G401 (cell line): ENCODE measurements at regions not wholly inside any gene's neighbourhood (a gene's known extent, or its start where the extent isn't known, plus 50 kb on each side); places are given as distances from the start of the nearest gene placed in this dataset.

Source experiments
- DNase-seq: peaks from one replicate; pipeline ENCODE4 v3.0.0-alpha.2; 2015; ENCODE audit warnings: low spot score
- in situ Hi-C: cut with HindIII; loops from 2 replicates; pipeline ENCODE4 v1.10.0; 2016; ENCODE audit warnings: low sequenced_read_pairs, mixed read lengths

- in situ Hi-C loops = no loop called here
- no peak for DNase-seq
Measured at GRCh38 chr9:86675805-86676204, 271.5 kb downstream of the GAS1 start.

- in situ Hi-C loops = no loop called here
- no peak for DNase-seq
Measured at GRCh38 chr9:86674487-86674886, 272.8 kb downstream of the GAS1 start.

GRCh38 chr9:86672966-86673365, 274.3 kb downstream of the GAS1 start:
- DNase-seq = no peak
- in situ Hi-C loops = no loop called here

GRCh38 chr9:86672301-86672700, 275.0 kb downstream of the GAS1 start:
- no peak for DNase-seq
- in situ Hi-C loops = no loop called here

- no peak for DNase-seq
Measured at GRCh38 chr9:86671018-86671417, 276.3 kb downstream of the GAS1 start.

GRCh38 chr9:86670536-86670935, 276.8 kb downstream of the GAS1 start:
- DNase-seq = no peak
- in situ Hi-C loops = no loop called here

More at GRCh38 chr9:86671018-86671417, 276.3 kb downstream of the GAS1 start:
- in situ Hi-C loops = no loop called here

GRCh38 chr9:86670076-86670475, 277.2 kb downstream of the GAS1 start:
- no peak for DNase-seq
- in situ Hi-C loops = no loop called here

GRCh38 chr9:86669422-86669821, 277.9 kb downstream of the GAS1 start:
- DNase-seq = no peak
- in situ Hi-C loops = no loop called here

GRCh38 chr9:86668488-86668887, 278.8 kb downstream of the GAS1 start:
- DNase-seq = no peak
- in situ Hi-C loops = no loop called here

GRCh38 chr9:86667307-86667706, 280.0 kb downstream of the GAS1 start:
- in situ Hi-C loops = no loop called here
- no peak for DNase-seq

GRCh38 chr9:86665416-86665815, 281.9 kb downstream of the GAS1 start:
- DNase-seq = no peak
- in situ Hi-C loops = no loop called here

GRCh38 chr9:86664603-86665002, 282.7 kb downstream of the GAS1 start:
- DNase-seq = no peak
- in situ Hi-C loops = no loop called here

GRCh38 chr9:86663905-86664304, 283.4 kb downstream of the GAS1 start:
- in situ Hi-C loops = no loop called here
- no peak for DNase-seq

- DNase-seq = no peak
- in situ Hi-C loops = no loop called here
Measured at GRCh38 chr9:86662890-86663468, 284.3 kb downstream of the GAS1 start.

GRCh38 chr9:86660146-86660943, 287.0 kb downstream of the GAS1 start:
- in situ Hi-C loops = no loop called here
- no peak for DNase-seq

GRCh38 chr9:86659413-86660046, 287.8 kb downstream of the GAS1 start:
- in situ Hi-C loops = no loop called here
- DNase-seq = no peak

- in situ Hi-C loops = no loop called here
- no peak for DNase-seq
Measured at GRCh38 chr9:86655147-86655546, 292.2 kb downstream of the GAS1 start.

GRCh38 chr9:86653466-86653865, 293.8 kb downstream of the GAS1 start:
- in situ Hi-C loops = no loop called here
- DNase-seq = no peak

- no peak for DNase-seq
- in situ Hi-C loops = no loop called here
Measured at GRCh38 chr9:86652736-86653135, 294.6 kb downstream of the GAS1 start.

GRCh38 chr9:86649913-86650312, 295.7 kb upstream of the TUT7 start:
- in situ Hi-C loops = no loop called here

GRCh38 chr9:86648828-86649170, 294.6 kb upstream of the TUT7 start:
- no peak for DNase-seq
- in situ Hi-C loops = no loop called here

More at GRCh38 chr9:86649913-86650312, 295.7 kb upstream of the TUT7 start:
- no peak for DNase-seq
